Transverse colon (tissue), 4 donors: ENCODE measurements at regions not wholly inside any gene's neighbourhood (a gene's known extent, or its start where the extent isn't known, plus 50 kb on each side); places are given as distances from the start of the nearest gene placed in this dataset.

Source experiments
- DNase-seq: peaks from one replicate; pipeline ENCODE4 v3.0.0-alpha.2; 2019
- H3K27ac ChIP-seq, 4 donors: fragments of 200-600 bp; sonication (generic); 2 replicates each; pipeline ENCODE4 v1.5.1; 2016 to 2018; ENCODE audit warnings: inconsistent platforms in 4 of 4
- H3K27me3 ChIP-seq: fragments of 200-600 bp; sonication (generic); 2 replicates; pipeline ENCODE4 v1.5.1; 2017; ENCODE audit warnings: inconsistent platforms
- H3K36me3 ChIP-seq, 4 donors: fragments of 200-600 bp; sonication (generic); 2 replicates each; pipeline ENCODE4 v1.5.1; 2017 to 2019; ENCODE audit warnings: inconsistent platforms in 4 of 4
- H3K4me1 ChIP-seq, 4 donors: fragments of 200-600 bp; sonication (generic); 2 replicates each; pipeline ENCODE4 v1.5.1; 2017 to 2020; ENCODE audit warnings: inconsistent platforms in 4 of 4
- H3K4me3 ChIP-seq, 4 donors: fragments of 200-600 bp; sonication (generic); 1 replicate in 1 of 4; 2 replicates in 3 of 4; pipeline versions ENCODE4 v1.5.1 to v1.6.1; 2017 to 2019; ENCODE audit warnings: inconsistent platforms in 4 of 4
- H3K9me3 ChIP-seq, 2 donors: fragments of 200-600 bp; sonication (generic); 2 replicates each; pipeline ENCODE4 v1.5.1; 2017 to 2019; ENCODE audit warnings: inconsistent platforms in 2 of 2
- EP300 ChIP-seq: sonication (generic); formaldehyde crosslinking; IDR thresholded peaks from one replicate; pipeline ENCODE4 v1.6.1; 2017; ENCODE audit warnings: antibody characterized with exemption, low read depth
- POLR2A ChIP-seq: fragments of 450-650 bp; IDR thresholded peaks from one replicate; pipeline ENCODE4 v1.6.1; 2016; ENCODE audit warnings: antibody characterized with exemption, mild to moderate bottlenecking, moderate library complexity
- POLR2AphosphoS5 ChIP-seq, 3 donors: sonication (generic); formaldehyde crosslinking; IDR thresholded peaks; one replicate each; pipeline ENCODE4 v1.6.1; 2016; ENCODE audit warnings: antibody characterized with exemption in 3 of 3
- WGBS, 2 donors: methylation state at CpG; one replicate each; pipeline ENCODE4 v1.1.5; 2018; ENCODE audit warnings: low coverage in 1 of 2; 5-methylcytosine and 5-hydroxymethylcytosine counted together
- in situ Hi-C, 4 donors: fragments of 200-750 bp; cut with MboI; loops; one replicate each; pipeline versions ENCODE4 v1.15.0 to v1.15.1; 2017; ENCODE audit warnings: low sequenced_read_pairs in 3 of 4, low pct_ligation_motif_present in 1 of 4, low pct_unique_long_range_greater_than_20kb in 1 of 4
- intact Hi-C: fragments of 100-400 bp; cut with DNase I; formaldehyde crosslinking; loops from one replicate; pipeline ENCODE4 v1.15.1; 2023; ENCODE audit warnings: low total_unique reads
- TF ChIP-seq, protein P1 (sequence below), 5 experiments: fragments of 200-600 bp in 3 of 5; fragments of 450-650 bp in 2 of 5; sonication (generic) in 3 of 5; IDR thresholded peaks; 1 replicate in 2 of 5; 2 replicates in 3 of 5; pipeline ENCODE4 v1.5.1; 2016 to 2017; ENCODE audit warnings: antibody characterized with exemption in 5 of 5, inconsistent platforms in 3 of 5, mild to moderate bottlenecking in 2 of 5, moderate library complexity in 1 of 5

DNA sequence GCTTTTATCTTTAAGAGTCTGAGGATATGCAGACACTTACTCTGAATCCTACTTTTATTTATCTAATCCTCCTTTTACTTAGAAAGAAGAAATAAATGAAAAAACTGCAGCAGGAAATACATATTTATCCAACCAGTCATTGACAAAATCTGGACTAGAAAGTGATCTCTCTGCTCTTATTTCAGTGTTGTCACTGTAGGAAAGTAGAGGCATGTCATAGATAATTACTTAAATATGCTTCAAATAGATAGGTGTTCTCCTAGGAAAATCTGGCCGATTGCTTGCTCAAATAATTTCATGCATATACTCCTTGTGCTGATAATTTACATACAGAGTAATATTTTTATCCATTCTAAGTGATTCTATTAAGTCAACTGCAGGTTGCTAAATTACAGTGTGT, 2001.9 kb upstream of the C9orf72 start:
- 21 to 29% methylated on average over 1 of the region's 1 CpG for WGBS, 2 donors
- in situ Hi-C loops: no loop called here
- Histone ChIP-seq H3K4me3 (no peak overlapping the region), H3K9me3 (no peaks in the 10 kb centered on the region), H3K27me3 (no peaks in the 10 kb centered on the region), H3K27ac (no peak overlapping the region), H3K36me3 (no peaks in the 10 kb centered on the region), H3K4me1 (no peaks in the 10 kb centered on the region)
- intact Hi-C loops: no loop called here
- no peak for DNase-seq
- no peak for TF ChIP-seq POLR2A
- no peak for TF ChIP-seq POLR2AphosphoS5 (IDR thresholded peaks at IDR 0.05)
- TF ChIP-seq, protein P1, sequence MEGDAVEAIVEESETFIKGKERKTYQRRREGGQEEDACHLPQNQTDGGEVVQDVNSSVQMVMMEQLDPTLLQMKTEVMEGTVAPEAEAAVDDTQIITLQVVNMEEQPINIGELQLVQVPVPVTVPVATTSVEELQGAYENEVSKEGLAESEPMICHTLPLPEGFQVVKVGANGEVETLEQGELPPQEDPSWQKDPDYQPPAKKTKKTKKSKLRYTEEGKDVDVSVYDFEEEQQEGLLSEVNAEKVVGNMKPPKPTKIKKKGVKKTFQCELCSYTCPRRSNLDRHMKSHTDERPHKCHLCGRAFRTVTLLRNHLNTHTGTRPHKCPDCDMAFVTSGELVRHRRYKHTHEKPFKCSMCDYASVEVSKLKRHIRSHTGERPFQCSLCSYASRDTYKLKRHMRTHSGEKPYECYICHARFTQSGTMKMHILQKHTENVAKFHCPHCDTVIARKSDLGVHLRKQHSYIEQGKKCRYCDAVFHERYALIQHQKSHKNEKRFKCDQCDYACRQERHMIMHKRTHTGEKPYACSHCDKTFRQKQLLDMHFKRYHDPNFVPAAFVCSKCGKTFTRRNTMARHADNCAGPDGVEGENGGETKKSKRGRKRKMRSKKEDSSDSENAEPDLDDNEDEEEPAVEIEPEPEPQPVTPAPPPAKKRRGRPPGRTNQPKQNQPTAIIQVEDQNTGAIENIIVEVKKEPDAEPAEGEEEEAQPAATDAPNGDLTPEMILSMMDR (IDR thresholded peaks at IDR 0.05): no peak
- no peak for TF ChIP-seq EP300

DNA sequence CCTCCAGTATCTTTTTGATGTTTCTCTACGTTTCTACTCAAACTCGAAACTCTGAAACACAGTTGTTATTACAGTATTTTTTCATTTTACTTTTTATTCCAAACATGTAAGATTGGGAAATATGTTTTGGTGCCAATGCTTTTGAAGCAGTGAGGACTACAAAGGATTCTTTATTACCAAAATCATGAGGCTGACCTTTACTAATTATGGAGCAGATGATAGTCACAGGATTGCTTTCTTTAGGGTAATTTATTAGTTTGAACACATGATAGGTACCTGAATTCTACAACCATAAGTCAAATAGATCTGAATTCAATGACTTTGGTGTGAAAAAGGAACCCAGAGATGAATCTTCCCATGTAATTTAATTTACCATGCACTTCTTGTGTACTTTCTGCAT, 2015.1 kb upstream of the C9orf72 start:
- H3K9me3 ChIP-seq: no peaks in the 10 kb centered on the region
- H3K27ac ChIP-seq: no peak overlapping the region
- WGBS, 2 donors: 72 to 80% methylated on average over 2 of the region's 2 CpGs
- no peaks in the 10 kb centered on the region for H3K36me3 ChIP-seq
- no peaks in the 10 kb centered on the region for H3K4me1 ChIP-seq
- H3K27me3 ChIP-seq: no peaks in the 10 kb centered on the region
- no peak for DNase-seq
- no peak overlapping the region for H3K4me3 ChIP-seq
- intact Hi-C loops (no loop called here), in situ Hi-C loops (no loop called here)
- TF ChIP-seq POLR2AphosphoS5 (IDR thresholded peaks at IDR 0.05) (no peak), POLR2A (no peak), EP300 (no peak)
- TF ChIP-seq, protein P1 (IDR thresholded peaks at IDR 0.05): no peak

DNA sequence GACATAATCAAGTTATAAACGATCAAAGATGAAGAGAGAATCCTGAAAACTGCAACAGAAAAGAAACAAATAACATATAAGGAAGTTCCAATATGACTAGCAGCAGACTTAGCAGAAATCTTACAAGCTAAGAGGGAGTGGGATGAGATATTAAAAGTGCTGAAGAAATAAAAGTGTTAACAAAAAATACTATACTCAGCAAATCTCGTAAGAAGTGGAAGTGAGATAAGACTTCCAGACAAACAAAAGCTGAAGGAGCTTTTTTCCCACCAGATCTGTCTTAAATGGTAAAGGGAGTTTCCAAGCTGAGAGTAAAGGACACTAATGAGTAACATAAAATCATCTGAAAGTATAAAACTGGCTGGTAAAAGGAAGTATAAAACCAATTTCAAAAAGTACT, 2036.0 kb upstream of the C9orf72 start:
- Histone ChIP-seq H3K27me3 (no peaks in the 10 kb centered on the region), H3K27ac (no peak overlapping the region), H3K4me1 (no peaks in the 10 kb centered on the region), H3K9me3 (peaks cover 0 to 3% of the 10 kb centered on the region in 2 donors), H3K4me3 (no peak overlapping the region), H3K36me3 (no peaks in the 10 kb centered on the region)
- in situ Hi-C loops (no loop called here), intact Hi-C loops (loop anchor here (10.0 kb wide), 1 partner anchor 1506 kb away; no protein-coding TSS in a partner anchor)
- WGBS, 2 donors: 35 to 67% methylated on average over 2 of the region's 2 CpGs
- TF ChIP-seq POLR2AphosphoS5 (IDR thresholded peaks at IDR 0.05) (no peak), POLR2A (no peak), EP300 (no peak)
- TF ChIP-seq, protein P1 (IDR thresholded peaks at IDR 0.05): no peak
- no peak for DNase-seq

DNA sequence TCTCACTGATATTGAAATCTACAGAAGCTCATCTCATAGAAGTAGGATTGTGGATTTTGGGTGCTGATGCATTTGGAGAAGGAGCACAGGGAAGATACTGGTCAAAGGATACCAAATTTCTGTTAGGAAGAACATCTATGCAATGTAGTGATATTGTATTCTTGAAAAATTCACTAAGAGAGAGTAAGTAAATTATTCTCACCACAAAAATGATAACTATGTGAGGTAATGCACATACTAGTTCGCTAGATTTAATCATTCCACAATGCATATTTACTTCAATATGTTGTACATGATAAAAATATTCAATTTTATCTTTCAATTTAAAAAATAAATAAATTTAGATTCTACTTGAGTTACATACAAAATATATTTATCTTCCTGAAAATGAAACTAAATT, 2040.5 kb upstream of the C9orf72 start:
- no peak overlapping the region for H3K4me3 ChIP-seq
- in situ Hi-C loops: no loop called here
- H3K9me3 ChIP-seq: peaks cover 0 to 3% of the 10 kb centered on the region in 2 donors
- no peak for DNase-seq
- H3K27ac ChIP-seq: no peak overlapping the region
- TF ChIP-seq EP300 (no peak), POLR2A (no peak), POLR2AphosphoS5 (IDR thresholded peaks at IDR 0.05) (no peak)
- TF ChIP-seq, protein P1 (IDR thresholded peaks at IDR 0.05): no peak
- no peaks in the 10 kb centered on the region for H3K4me1 ChIP-seq
- 60 to 66% methylated on average over 1 of the region's 1 CpG for WGBS, 2 donors
- H3K27me3 ChIP-seq: no peaks in the 10 kb centered on the region
- intact Hi-C loops: no loop called here
- H3K36me3 ChIP-seq: no peaks in the 10 kb centered on the region
